SK-N-SH (cell line): ENCODE measurements at regions not wholly inside any gene's neighbourhood (a gene's known extent, or its start where the extent isn't known, plus 50 kb on each side); places are given as distances from the start of the nearest gene placed in this dataset.

Experiments used
- CTCF ChIA-PET: fragments of 300-600, 350-600 bp; formaldehyde crosslinking; extraction: SDS; loops from one replicate; lab custom pipeline; 2021; lab: Yijun Ruan, JAX
- POLR2A ChIA-PET: fragments of 350-600 bp; sonication (Branson Sonifier 250); formaldehyde crosslinking; extraction: SDS; loops from one replicate; lab custom pipeline; 2020; ENCODE audit warnings: antibody characterized with exemption, inconsistent platforms; lab: Yijun Ruan, JAX
- DNase-seq: peaks from one replicate; pipeline ENCODE4 v3.0.0; 2012
- H2AFZ ChIP-seq: fragments of 200-600 bp; sonication (generic); 2 replicates; pipeline ENCODE4 v1.8.1; 2016; ENCODE audit warnings: antibody characterized with exemption, mild to moderate bottlenecking, low read depth
- H3F3A ChIP-seq: fragments of 200-600 bp; sonication (generic); replicated peaks from 2 replicates; pipeline ENCODE3; 2016; ENCODE audit warnings: antibody characterized with exemption, mild to moderate bottlenecking; ENCODE audit not compliant: insufficient read depth
- H3K27ac ChIP-seq, 2 experiments: fragments of 200-500 bp in 1 of 2; fragments of 200-600 bp in 1 of 2; sonication (Bioruptor generic) in 1 of 2; sonication (generic), shearing (Covaris generic) in 1 of 2; 2 replicates each; pipeline versions ENCODE4 v1.5.1 to v1.6.1; 2014 to 2016; ENCODE audit warnings: low read depth in 2 of 2, inconsistent platforms in 1 of 2, low read length in 1 of 2, mild to moderate bottlenecking in 1 of 2, mixed read lengths in 1 of 2
- H3K27me3 ChIP-seq: fragments of 200-600 bp; sonication (generic), shearing (Covaris generic); 2 replicates; pipeline ENCODE4 v1.6.1; 2016; ENCODE audit warnings: mixed run types; ENCODE audit not compliant: insufficient read depth
- H3K36me3 ChIP-seq, 2 experiments: fragments of 200-500 bp in 1 of 2; fragments of 200-600 bp in 1 of 2; sonication (Bioruptor generic) in 1 of 2; sonication (generic) in 1 of 2; replicated peaks in 1 of 2; 2 replicates each; pipeline versions ENCODE3 to v1.5.1; 2014 to 2016; ENCODE audit warnings: low read length in 1 of 2, mild to moderate bottlenecking in 1 of 2; ENCODE audit not compliant: insufficient read depth in 2 of 2, control insufficient read depth in 1 of 2
- H3K4me1 ChIP-seq, 2 experiments: fragments of 200-500 bp in 1 of 2; fragments of 200-600 bp in 1 of 2; sonication (Bioruptor generic) in 1 of 2; sonication (generic), shearing (Covaris generic) in 1 of 2; 2 replicates each; pipeline versions ENCODE4 v1.5.1 to v1.6.1; 2014 to 2016; ENCODE audit warnings: low read depth in 1 of 2, low read length in 1 of 2, mixed run types in 1 of 2; ENCODE audit not compliant: insufficient read depth in 2 of 2, control insufficient read depth in 1 of 2
- H3K4me2 ChIP-seq: fragments of 200-600 bp; sonication (generic), shearing (Covaris generic); 2 replicates; pipeline ENCODE4 v1.6.1; 2017; ENCODE audit warnings: mixed run types
- H3K4me3 ChIP-seq, 2 experiments: fragments of 200-500 bp in 1 of 2; fragments of 200-600 bp in 1 of 2; sonication (Bioruptor generic) in 1 of 2; sonication (generic), shearing (Covaris generic) in 1 of 2; 2 replicates each; pipeline versions ENCODE4 v1.5.1 to v1.8.1; 2014 to 2016; ENCODE audit warnings: low read depth in 2 of 2, inconsistent platforms in 1 of 2, low read length in 1 of 2, mild to moderate bottlenecking in 1 of 2, mixed read lengths in 1 of 2, moderate library complexity in 1 of 2
- H3K79me2 ChIP-seq: fragments of 200-600 bp; sonication (generic); 2 replicates; pipeline ENCODE4 v1.8.1; 2017; ENCODE audit warnings: mild to moderate bottlenecking; ENCODE audit not compliant: insufficient read depth
- H3K9ac ChIP-seq: fragments of 200-600 bp; sonication (generic); 2 replicates; pipeline ENCODE4 v1.6.1; 2017; ENCODE audit warnings: mixed run types
- H3K9me2 ChIP-seq: fragments of 200-600 bp; sonication (generic); 2 replicates; pipeline ENCODE4 v1.6.1; 2017; ENCODE audit warnings: mixed run types
- H3K9me3 ChIP-seq: fragments of 200-600 bp; sonication (generic); 2 replicates; pipeline ENCODE4 v1.6.1; 2017; ENCODE audit warnings: mixed run types, mild to moderate bottlenecking, moderate library complexity
- H4K20me1 ChIP-seq: fragments of 200-600 bp; sonication (generic); 2 replicates; pipeline ENCODE4 v1.6.1; 2017; ENCODE audit warnings: mild to moderate bottlenecking, mixed run types; ENCODE audit not compliant: insufficient read depth
- RAD21 ChIP-seq: IDR thresholded peaks from 2 replicates; pipeline ENCODE4 v1.6.1; 2012; ENCODE audit warnings: mild to moderate bottlenecking, low read length
- RCOR1 ChIP-seq: fragments of 150-350 bp; IDR thresholded peaks from 2 replicates; pipeline ENCODE4 v1.6.1; 2017; ENCODE audit warnings: antibody characterized with exemption, low read length
- RFX5 ChIP-seq: IDR thresholded peaks from 2 replicates; pipeline ENCODE4 v1.6.1; 2012; ENCODE audit warnings: mild to moderate bottlenecking, improper control_type of control experiment, low read length
- SIN3A ChIP-seq: IDR thresholded peaks from 2 replicates; pipeline ENCODE4 v1.6.1; 2012; ENCODE audit warnings: low read depth, mild to moderate bottlenecking, low read length, moderate library complexity, borderline replicate concordance
- SMC3 ChIP-seq: IDR thresholded peaks from 2 replicates; pipeline ENCODE4 v1.6.1; 2012; ENCODE audit warnings: low read depth, low read length, improper control_type of control experiment
- TAF1 ChIP-seq: IDR thresholded peaks from 2 replicates; pipeline ENCODE4 v1.6.1; 2012; ENCODE audit warnings: low read depth, mild to moderate bottlenecking, low read length, moderate library complexity, borderline replicate concordance
- TEAD4 ChIP-seq: IDR thresholded peaks from 2 replicates; pipeline ENCODE4 v1.4.0; 2012; ENCODE audit warnings: mild to moderate bottlenecking, borderline replicate concordance; ENCODE audit not compliant: insufficient read depth
- WGBS: methylation state at CpG from one replicate; pipeline ENCODE4 v1.1.6; 2017; ENCODE audit warnings: low lambda C conversion rate; 5-methylcytosine and 5-hydroxymethylcytosine counted together
- TF ChIP-seq, protein P1 (sequence below): fragments of 150-350 bp; IDR thresholded peaks from 2 replicates; pipeline ENCODE4 v1.6.1; 2016; ENCODE audit warnings: mild to moderate bottlenecking, low read depth, low read length
- TF ChIP-seq, protein P2 (sequence below): fragments of 200-600 bp; sonication (generic); IDR thresholded peaks from 2 replicates; pipeline ENCODE4 v1.6.1; 2017; ENCODE audit warnings: antibody characterized with exemption, mild to moderate bottlenecking, moderate library complexity
- TF ChIP-seq, protein P3 (sequence below): IDR thresholded peaks from 2 replicates; pipeline ENCODE4 v1.4.0; 2012; ENCODE audit warnings: low read depth, borderline replicate concordance
- TF ChIP-seq, protein P4 (sequence below): IDR thresholded peaks from 2 replicates; pipeline ENCODE4; 2012

DNA sequence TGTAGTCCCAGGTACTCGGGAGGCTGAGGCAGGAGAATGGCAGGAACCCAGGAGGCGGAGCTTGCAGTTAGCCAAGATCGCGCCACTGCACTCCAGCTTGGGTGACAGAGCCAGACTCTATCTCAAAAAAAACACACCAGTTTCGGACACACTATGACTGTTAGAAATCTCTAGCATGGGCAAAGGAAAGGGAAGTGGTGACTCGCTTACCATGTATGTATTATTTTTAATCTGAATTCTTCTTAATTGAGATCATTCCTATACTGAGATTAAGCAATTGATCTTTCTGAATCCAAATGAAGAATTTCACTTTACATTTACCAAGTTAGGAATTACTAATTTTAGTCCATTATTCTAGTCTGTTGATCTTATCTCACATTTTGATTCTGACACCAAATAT, 459.2 kb upstream of the ALCAM start (continued):
- TF ChIP-seq, protein P1, sequence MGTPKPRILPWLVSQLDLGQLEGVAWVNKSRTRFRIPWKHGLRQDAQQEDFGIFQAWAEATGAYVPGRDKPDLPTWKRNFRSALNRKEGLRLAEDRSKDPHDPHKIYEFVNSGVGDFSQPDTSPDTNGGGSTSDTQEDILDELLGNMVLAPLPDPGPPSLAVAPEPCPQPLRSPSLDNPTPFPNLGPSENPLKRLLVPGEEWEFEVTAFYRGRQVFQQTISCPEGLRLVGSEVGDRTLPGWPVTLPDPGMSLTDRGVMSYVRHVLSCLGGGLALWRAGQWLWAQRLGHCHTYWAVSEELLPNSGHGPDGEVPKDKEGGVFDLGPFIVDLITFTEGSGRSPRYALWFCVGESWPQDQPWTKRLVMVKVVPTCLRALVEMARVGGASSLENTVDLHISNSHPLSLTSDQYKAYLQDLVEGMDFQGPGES, result no peak
- TF ChIP-seq SIN3A (no peak), RFX5 (no peak), SMC3 (no peak), RCOR1 (no peak), TAF1 (no peak)
- TF ChIP-seq, protein P2, sequence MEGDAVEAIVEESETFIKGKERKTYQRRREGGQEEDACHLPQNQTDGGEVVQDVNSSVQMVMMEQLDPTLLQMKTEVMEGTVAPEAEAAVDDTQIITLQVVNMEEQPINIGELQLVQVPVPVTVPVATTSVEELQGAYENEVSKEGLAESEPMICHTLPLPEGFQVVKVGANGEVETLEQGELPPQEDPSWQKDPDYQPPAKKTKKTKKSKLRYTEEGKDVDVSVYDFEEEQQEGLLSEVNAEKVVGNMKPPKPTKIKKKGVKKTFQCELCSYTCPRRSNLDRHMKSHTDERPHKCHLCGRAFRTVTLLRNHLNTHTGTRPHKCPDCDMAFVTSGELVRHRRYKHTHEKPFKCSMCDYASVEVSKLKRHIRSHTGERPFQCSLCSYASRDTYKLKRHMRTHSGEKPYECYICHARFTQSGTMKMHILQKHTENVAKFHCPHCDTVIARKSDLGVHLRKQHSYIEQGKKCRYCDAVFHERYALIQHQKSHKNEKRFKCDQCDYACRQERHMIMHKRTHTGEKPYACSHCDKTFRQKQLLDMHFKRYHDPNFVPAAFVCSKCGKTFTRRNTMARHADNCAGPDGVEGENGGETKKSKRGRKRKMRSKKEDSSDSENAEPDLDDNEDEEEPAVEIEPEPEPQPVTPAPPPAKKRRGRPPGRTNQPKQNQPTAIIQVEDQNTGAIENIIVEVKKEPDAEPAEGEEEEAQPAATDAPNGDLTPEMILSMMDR, result no peak

DNA sequence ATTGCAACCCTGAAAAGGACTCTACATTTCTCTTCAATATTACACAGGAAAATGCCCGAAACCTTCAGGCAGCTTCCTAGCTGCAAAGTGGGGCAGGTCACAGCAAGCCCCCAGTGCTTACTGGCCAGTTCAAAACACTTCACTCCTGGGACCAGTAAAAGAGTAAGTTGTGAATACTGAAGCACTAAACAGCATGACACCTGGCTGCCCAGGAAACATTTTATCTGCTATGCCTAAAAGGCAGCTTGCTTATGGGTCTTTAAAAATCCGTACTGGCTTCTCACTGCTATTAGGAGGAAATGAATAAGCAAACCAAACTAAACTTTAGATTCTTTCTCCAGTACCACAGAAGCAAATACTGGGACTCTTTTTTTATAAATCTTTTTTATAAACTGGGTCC, 457.9 kb upstream of the ALCAM start:
- Histone ChIP-seq H3K27ac (peak overlapping the region in 1 of 2 experiments; percentile 81; a peak in 2 of 4 replicates), H4K20me1 (no peaks in the 10 kb centered on the region), H3K9ac (peak overlapping the region; percentile 37), H3K79me2 (no peaks in the 10 kb centered on the region), H3K4me3 (0 out of 4 replicates have a peak overlapping the region, but pooled peaks of 1 of the 2 experiments have one; percentile 5), H3K4me2 (peak overlapping the region; percentile 50; the same call in 1 of the 2 replicates), H3K9me2 (no peaks in the 10 kb centered on the region), H3K4me1 (peaks cover 4 to 19% of the 10 kb centered on the region in 2 experiments; a peak in 3 of 4 replicates), H3K9me3 (no peaks in the 10 kb centered on the region; the same call in 1 of the 2 replicates), H3K36me3 (no peaks in the 10 kb centered on the region), H3K27me3 (no peaks in the 10 kb centered on the region), H3F3A (peaks cover 23% of the 10 kb centered on the region), H2AFZ (peak overlapping the region; percentile 66; the same call in 1 of the 2 replicates)
- WGBS, result 75% methylated on average over 2 of the region's 2 CpGs
- CTCF ChIA-PET, result no interaction called here
- TF ChIP-seq, protein P3, sequence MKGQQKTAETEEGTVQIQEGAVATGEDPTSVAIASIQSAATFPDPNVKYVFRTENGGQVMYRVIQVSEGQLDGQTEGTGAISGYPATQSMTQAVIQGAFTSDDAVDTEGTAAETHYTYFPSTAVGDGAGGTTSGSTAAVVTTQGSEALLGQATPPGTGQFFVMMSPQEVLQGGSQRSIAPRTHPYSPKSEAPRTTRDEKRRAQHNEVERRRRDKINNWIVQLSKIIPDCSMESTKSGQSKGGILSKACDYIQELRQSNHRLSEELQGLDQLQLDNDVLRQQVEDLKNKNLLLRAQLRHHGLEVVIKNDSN, result no peak
- TF ChIP-seq, protein P4, sequence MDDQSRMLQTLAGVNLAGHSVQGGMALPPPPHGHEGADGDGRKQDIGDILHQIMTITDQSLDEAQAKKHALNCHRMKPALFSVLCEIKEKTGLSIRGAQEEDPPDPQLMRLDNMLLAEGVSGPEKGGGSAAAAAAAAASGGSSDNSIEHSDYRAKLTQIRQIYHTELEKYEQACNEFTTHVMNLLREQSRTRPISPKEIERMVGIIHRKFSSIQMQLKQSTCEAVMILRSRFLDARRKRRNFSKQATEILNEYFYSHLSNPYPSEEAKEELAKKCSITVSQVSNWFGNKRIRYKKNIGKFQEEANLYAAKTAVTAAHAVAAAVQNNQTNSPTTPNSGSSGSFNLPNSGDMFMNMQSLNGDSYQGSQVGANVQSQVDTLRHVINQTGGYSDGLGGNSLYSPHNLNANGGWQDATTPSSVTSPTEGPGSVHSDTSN, result no peak
- TF ChIP-seq, protein P1, result no peak
- TF ChIP-seq RAD21 (no peak), TEAD4 (no peak)
- POLR2A ChIA-PET, result no interaction called here
- no peak for DNase-seq
